HG03135 (cell line): ENCODE measurements at regions not wholly inside any gene's neighbourhood (a gene's known extent, or its start where the extent isn't known, plus 50 kb on each side); places are given as distances from the start of the nearest gene placed in this dataset.
"Not testable (repeated sequence)": the region's sequence is repeated elsewhere in the genome, so short reads cannot be mapped to it uniquely, and the experiment has no call there.

Experiments
- ATAC-seq: cut with Tn5 transposase; IDR thresholded peaks from one replicate; pipeline ENCODE4 v1.9.1; 2021; ENCODE audit warnings: mild to moderate bottlenecking, moderate library complexity; ENCODE audit not compliant: unreplicated experiment

GRCh38 chr9:115524453-115525059 lies 406.6 kb upstream of the TNC start:
- ATAC-seq: no peak

GRCh38 chr9:115525111-115526058 lies 407.4 kb upstream of the TNC start:
- ATAC-seq: no peak

- no peak for ATAC-seq
Measured at GRCh38 chr9:115531410-115532125, 413.6 kb upstream of the TNC start.

- ATAC-seq: no peak
Measured at GRCh38 chr9:115533511-115533910, 415.6 kb upstream of the TNC start.

GRCh38 chr9:115540091-115540490 lies 422.1 kb upstream of the TNC start:
- ATAC-seq: no peak

- no peak for ATAC-seq
Measured at GRCh38 chr9:115543511-115543910, 425.6 kb upstream of the TNC start.

- no peak for ATAC-seq
Measured at GRCh38 chr9:115548609-115549260, 430.8 kb upstream of the TNC start.

GRCh38 chr9:115551396-115551795 lies 433.4 kb upstream of the TNC start:
- no peak for ATAC-seq

GRCh38 chr9:115553060-115553773 lies 435.3 kb upstream of the TNC start:
- ATAC-seq: no peak

- no peak for ATAC-seq
Measured at GRCh38 chr9:115556432-115556831, 438.5 kb upstream of the TNC start.

GRCh38 chr9:115575147-115575546 lies 457.2 kb upstream of the TNC start:
- ATAC-seq: no peak

- ATAC-seq: not testable (repeated sequence)
Measured at GRCh38 chr9:115585458-115585857, 467.5 kb upstream of the TNC start.

GRCh38 chr9:115587310-115587709 lies 469.4 kb upstream of the TNC start:
- ATAC-seq: no peak

GRCh38 chr9:115590011-115590410 lies 472.1 kb upstream of the TNC start:
- ATAC-seq: no peak

- ATAC-seq: no peak
Measured at GRCh38 chr9:115591584-115591984, 473.6 kb upstream of the TNC start.

GRCh38 chr9:115593587-115594091 lies 475.7 kb upstream of the TNC start:
- no peak for ATAC-seq

GRCh38 chr9:115594557-115594956 lies 476.6 kb upstream of the TNC start:
- ATAC-seq: no peak

GRCh38 chr9:115596021-115596745 lies 478.2 kb upstream of the TNC start:
- ATAC-seq: no peak

- ATAC-seq: no peak
Measured at GRCh38 chr9:115596746-115597080, 478.8 kb upstream of the TNC start.
